Activated T-helper 1 cell treated with anti-CD3 and anti-CD28 coated beads, Interleukin-2, amount 50 U/mL, for 16 hours (primary cell): ENCODE measurements at regions not wholly inside any gene's neighbourhood (a gene's known extent, or its start where the extent isn't known, plus 50 kb on each side); places are given as distances from the start of the nearest gene placed in this dataset.
"Not testable (repeated sequence)": the region's sequence is repeated elsewhere in the genome, so short reads cannot be mapped to it uniquely, and the experiment has no call there.

Source experiments
- DNase-seq, 2 donors: peaks; one replicate each; pipeline ENCODE4 v3.0.0-alpha.2; 2020; ENCODE audit warnings: low read depth in 1 of 2, low spot score in 1 of 2

DNA sequence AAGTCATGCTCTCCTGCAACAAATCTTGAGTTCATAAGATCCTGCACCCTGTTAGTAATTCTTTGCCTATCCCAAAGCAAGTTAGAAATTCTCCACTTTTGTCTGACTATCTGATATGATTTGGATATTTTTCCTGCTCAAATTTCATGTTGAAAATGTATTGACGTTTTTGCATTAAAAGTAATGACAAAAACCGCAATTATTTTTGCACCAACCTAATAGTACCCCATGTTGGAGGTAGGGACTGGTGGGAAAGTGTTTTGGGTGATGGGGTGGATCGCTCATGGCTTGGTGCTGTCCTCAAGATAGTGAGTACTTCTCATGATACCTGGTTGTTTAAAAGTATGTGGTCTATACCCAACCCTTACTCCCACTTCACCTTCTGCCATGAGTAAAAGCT lies 713.4 kb downstream of the CDH18 start:
- DNase-seq = no peak

DNA sequence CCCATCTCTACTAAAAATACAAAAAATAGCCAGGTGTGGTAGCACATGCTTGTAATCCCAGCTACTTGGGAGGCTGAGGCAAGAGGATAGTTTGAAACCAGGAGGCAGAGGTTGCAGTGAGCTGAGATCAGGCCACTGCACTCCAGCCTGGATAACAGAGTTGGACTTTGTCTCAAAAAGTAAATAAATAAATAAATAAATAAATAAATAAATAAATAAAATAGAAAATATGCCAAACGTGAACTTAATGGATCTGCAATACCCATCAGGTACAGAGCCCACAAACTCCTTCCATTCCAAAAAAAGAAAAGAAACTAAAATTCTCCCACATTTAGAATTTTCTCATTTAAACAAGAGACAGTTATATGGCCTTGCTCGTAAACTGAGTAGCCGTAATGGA lies 702.7 kb downstream of the CDH18 start:
- DNase-seq = no peak

DNA sequence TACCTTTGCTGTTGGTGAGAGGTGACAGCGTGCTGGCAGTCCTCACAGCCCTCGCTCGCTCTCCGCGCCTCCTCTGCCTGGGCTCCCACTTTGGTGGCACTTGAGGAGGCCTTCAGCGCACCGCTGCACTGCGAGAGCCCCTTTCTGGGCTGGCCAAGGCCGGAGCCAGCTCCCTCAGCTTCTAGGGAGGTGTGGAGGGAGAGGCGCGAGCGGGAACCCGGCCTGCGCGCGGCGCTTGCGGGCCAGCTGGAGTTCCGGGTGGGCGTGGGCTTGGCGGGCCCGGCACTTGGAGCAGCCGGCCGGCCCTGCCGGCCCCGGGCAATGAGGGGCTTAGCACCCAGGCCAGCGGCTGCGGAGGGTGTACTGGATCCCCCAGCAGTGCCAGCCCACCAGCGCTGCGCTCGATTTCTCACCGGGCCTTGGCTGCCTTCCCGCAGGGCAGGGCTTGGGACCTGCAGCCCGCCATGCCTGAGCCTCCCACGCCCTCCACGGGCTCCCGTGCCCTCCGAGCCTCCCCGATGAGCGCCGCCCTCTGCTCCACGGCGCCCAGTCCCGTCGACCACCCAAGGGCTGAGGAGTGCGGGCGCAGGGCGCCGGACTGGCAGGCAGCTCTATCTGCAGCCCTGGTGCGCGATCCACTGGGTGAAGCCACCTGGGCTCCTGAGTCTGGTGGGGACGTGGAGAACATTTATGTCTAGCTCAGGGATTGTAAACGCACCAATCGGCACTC lies 700.3 kb downstream of the CDH18 start:
- not testable (repeated sequence) for DNase-seq

- DNase-seq = not testable (repeated sequence)
These were observed 699.7 kb downstream of the CDH18 start for GRCh38 chr5:19288311-19288710.

GRCh38 chr5:19297934-19298333 lies 690.1 kb downstream of the CDH18 start:
- DNase-seq = no peak

DNA sequence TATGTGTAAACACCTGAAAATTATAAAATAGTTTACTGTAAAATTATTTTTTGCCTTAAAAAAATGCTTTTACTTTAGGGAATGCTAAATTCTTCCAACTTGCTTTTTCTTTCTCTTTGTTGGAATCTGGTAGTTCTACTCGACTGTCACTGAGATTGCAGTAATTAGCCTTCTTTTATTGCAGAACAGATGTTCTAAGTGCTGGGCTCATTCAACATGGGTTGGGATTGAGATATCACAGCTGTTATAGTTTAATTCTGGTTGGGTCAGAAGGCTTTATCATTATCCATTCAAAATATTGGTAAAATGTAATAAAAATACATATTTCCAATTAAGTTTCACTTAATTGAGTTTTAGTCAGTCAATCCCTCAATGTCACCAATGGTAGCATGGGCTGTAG lies 686.7 kb downstream of the CDH18 start:
- DNase-seq = no peak

GRCh38 chr5:19314840-19315239 lies 673.2 kb downstream of the CDH18 start:
- no peak for DNase-seq

DNA sequence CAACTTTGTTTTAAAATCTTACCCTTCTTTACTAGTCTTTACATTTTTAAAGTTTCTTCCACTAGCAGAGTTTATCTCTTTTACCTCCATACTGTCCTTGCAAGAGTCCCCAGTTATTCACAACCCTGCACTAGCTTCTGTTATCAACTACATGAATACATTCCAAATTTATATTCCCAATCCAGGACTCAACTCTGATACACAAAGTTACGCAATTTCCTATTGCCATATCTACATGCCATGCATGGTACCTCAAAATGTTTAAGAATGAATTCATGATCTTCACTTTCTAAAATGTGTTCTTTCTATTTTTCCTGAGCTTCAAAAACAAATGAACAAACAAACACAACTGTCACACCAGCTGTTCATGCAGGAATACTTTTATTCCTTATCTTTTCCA lies 668.7 kb downstream of the CDH18 start:
- no peak for DNase-seq

- no peak for DNase-seq
These were observed 665.1 kb downstream of the CDH18 start for GRCh38 chr5:19322716-19323485.

DNA sequence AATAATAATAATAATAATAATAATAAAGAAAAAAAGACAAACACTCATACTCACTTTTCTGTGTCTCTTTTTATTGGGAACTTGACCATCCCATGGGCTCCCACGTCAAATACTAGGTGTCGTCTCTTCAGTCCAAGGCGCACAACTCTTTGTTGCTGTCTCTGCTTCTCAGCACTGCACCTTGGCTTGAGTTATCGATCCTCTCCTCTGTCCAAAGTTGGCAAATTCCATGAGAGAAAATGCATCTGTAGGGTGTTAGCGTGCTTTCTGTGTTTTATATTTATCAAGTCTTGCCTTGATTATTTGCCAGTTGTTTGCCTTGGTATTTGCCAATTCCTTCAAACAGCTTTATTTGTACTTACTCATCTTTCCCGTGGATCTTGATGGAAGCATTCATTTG lies 653.7 kb downstream of the CDH18 start:
- DNase-seq = no peak

GRCh38 chr5:19342942-19343341 lies 645.1 kb downstream of the CDH18 start:
- DNase-seq = no peak

DNA sequence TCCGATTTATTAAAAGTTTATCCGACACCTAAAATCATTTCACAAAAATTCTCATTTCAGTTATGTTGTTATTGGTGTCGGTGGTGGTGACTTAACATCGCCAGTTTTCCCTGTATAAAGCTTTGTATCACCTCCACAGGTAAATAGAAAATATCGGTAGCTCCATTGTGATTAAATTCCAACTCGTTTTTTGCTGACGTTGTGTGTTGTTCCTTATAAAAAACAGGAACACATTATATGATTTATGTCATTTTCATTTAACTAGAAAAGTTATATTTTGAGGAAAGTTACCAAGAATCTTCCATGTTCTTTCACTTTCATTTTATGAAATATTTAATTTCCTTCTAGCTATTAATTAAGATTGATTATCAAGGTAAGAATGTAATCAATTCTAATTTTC lies 635.9 kb downstream of the CDH18 start:
- no peak for DNase-seq

DNA sequence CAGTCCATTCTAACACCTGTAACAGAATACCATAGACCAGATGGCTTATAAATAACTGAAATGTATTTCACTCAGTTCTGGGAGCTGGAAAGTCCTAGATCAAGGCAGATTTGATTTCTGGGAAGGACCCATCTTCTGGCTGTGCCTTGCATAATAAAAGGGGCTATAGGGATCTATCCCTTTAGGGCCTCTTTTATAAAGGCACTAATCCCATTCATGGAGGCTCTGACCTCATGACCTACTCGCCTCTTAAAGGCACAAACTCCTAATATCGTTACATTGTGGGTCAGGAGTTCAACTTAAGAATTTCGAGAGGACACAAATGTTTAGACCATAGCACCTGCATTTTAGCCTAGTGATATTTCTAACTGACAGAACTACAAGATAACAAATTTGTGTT lies 619.0 kb downstream of the CDH18 start:
- no peak for DNase-seq

- DNase-seq = no peak
These were observed 618.4 kb downstream of the CDH18 start for GRCh38 chr5:19369561-19369960.

DNA sequence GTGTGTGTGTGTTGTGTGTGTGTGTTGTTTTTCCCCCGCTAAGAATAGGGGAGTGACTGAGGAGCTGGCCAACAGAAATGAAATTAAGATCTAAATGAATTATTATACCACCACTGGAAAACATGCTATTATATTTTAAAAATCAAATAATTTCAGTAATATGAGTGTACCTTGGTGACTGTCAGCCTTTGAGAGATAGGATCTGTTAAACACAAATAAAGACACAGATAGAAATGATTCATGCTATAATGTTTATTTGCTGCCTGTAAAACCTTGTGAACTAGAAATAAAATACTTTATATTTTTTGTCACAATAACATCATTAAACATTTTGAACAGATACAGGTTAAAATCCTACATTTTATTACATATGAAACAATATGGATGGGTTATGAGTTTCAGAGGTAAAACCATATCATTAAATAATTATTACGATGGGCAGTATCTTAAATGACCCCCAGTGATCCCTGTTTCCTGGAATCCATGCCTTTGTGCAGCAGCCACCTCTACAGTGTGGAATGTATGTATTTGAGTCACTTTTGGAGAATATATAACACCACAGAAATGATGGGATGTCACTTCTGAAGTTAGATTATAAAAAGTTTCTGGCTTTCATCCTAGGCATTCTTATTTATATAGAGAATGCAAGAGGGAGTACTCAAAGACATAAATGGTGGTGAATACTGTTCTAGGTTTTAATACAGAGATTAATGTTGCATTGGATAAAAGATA lies 617.2 kb downstream of the CDH18 start:
- no peak for DNase-seq

DNA sequence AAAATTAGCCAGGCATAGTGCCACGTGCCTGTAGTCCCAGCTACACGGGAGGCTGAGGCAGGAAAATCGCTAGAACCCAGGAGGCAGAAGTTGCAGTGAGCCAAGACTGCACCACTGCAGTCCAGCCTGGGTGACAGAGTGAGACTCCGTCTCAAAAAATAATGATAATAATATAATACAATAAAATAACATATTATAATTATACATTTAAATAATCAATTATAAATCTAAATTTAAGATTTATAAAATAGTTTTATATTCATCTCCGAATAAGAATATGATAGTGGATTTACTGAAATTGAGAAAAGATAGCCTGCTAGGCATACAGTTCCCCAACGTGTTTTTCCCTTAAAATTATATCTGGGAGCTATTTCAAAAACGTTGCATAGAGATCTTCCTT lies 599.6 kb downstream of the CDH18 start:
- DNase-seq = no peak

DNA sequence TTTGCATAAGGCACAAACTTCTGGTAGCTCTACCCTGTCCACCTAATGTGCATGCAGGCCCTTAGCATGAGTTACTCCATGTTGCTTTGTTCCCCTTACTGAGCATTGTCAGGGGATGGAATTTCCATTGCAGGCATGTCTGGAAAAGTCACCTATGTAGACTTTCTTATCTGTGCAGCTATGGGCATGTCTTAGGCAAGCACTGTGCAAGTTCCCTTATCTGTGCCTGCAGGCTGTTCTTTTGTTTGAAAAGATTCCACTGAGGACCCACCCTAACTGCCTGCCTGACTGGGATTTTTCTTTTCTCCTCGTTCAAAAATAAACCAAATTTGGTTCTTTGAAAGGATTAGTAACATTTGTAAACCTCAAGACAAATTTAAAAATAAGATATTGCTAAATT lies 587.0 kb downstream of the CDH18 start:
- DNase-seq = no peak

DNA sequence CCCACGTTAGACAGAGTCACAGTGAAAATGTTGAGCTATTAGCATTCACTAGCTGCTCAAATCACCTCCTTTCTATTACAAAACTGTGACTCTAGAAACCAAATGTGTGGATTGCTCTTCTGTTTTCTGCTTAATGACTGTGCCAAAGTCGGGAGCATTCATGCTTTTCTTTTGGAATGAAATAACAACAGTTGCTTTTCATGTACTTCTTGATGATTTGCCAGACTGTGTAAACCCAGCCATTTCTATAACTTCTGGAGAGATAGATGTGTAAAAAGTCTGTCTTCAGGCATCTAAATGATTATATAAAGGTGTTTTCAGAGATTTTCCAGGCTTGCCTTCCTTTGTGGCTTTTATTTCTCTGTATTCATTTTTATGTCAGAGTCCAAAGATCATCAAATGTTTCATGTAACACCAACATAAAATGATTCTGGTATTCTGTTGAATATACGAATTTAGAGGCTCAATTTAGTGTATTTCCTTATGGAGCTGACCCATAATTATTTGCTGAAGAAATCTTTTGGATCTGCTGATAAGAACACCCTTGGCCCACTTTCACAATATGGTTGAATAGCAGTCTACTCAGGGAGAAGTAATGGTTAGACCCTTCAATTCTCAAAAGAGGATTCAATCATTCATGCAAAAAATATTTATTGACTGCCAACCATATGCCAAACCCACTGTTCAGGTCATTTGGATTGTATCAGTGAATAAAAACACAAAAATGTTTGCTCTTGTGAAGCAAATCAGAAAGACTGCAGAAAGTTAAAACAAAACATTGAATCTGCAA lies 581.2 kb downstream of the CDH18 start:
- DNase-seq = no peak

DNA sequence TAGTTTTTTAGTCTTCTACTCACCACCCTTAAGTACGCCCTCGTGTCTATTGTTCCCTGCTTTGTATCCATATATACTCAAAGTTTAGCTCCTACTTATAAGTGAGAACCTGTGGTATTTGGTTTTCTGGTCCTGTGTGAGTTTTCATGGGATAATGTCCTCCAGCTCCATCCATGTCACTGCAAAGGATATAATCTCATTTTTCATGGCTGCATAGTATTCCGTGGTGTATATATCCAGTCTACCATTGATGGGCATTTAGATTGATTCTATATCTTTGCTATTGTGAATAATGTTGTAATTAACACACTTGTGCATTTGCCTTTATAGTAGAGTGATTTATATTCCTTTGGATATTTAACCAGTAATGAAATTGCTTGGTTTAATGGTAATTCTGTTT lies 579.9 kb downstream of the CDH18 start:
- no peak for DNase-seq

- no peak for DNase-seq
These were observed 576.1 kb downstream of the CDH18 start for GRCh38 chr5:19411936-19412335.
